ENCODE measurements at regions not wholly inside any gene's neighbourhood (a gene's known extent, or its start where the extent isn't known, plus 50 kb on each side); places are given as distances from the start of the nearest gene placed in this dataset.

DNA sequence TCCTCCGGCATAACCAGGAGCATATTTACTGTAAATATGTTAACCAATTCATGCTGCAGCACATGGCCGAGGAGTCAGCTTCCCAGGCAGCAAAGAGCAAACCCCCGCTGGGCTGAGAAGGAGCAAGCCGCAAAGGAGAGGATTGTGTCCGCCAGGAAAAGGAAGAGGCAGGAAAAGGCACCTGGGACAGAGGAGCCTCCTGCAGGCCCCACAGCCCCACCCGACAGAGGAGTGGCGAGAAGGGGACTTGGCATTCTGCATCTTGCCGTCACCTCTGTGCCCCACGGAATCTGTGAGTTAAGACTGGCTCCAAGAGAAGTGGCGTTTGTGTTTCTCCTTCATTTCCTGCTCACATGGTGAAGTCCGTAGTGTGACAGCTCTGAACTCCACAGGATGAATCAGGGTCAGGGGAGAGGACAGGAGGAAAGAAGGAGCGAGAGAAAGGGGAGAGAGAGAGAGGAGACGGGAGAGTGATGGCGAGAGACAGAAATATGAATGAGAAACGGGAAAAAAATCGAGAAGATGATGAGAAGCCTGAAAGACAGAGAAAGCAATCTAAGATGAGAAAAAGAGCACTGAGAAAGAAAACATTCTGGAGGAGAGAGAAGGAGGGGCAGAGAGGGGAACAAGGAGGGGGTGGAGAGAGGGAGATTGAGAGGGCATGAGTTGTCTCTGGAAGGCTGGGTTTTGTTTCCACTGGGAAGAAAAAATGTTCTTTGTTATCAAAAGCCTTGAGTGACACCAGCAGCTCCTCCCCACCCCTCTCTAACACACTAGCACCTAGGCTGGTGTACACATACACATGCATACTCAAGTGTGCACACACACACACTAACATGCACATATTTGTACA lies 489.6 kb downstream of the MN1 start:
- TF ChIP-seq, protein P1, sequence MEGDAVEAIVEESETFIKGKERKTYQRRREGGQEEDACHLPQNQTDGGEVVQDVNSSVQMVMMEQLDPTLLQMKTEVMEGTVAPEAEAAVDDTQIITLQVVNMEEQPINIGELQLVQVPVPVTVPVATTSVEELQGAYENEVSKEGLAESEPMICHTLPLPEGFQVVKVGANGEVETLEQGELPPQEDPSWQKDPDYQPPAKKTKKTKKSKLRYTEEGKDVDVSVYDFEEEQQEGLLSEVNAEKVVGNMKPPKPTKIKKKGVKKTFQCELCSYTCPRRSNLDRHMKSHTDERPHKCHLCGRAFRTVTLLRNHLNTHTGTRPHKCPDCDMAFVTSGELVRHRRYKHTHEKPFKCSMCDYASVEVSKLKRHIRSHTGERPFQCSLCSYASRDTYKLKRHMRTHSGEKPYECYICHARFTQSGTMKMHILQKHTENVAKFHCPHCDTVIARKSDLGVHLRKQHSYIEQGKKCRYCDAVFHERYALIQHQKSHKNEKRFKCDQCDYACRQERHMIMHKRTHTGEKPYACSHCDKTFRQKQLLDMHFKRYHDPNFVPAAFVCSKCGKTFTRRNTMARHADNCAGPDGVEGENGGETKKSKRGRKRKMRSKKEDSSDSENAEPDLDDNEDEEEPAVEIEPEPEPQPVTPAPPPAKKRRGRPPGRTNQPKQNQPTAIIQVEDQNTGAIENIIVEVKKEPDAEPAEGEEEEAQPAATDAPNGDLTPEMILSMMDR (IDR thresholded peaks at IDR 0.05; ENCODE audit: low read depth, low read length): no peak
- TF ChIP-seq EZH2phosphoT487 (IDR thresholded peaks at IDR 0.05; ENCODE audit: low read depth): no peak
